ENCODE measurements at regions not wholly inside any gene's neighbourhood (a gene's known extent, or its start where the extent isn't known, plus 50 kb on each side); places are given as distances from the start of the nearest gene placed in this dataset.

DNA sequence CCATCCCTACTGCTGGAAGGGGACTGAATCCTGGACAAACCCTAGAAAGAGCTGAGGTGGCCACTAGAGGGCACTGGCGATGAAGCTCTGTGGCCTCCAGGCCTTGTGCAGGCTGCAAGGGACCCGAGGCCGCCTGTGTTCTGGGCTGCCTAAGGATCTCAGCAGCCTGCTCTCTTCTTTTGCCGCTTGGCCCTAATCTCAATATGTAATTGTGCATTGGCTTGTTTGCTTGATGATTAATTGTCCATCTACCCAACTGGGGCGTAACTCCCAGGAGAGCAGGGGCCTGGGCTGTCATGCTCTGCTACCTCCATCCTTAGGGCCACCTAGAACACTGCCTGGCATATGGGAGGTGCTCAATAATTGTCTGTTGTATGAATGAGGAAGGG is 73.8 kb downstream of the SYNE3 start (continued):
- TF ChIP-seq FOXP4 (CRISPR knock-in tag; IDR thresholded peaks at IDR 0.05) = no peak
- TF ChIP-seq ZNF446 (CRISPR knock-in tag; IDR thresholded peaks at IDR 0.05) = no peak
- TF ChIP-seq DNMT1 (CRISPR knock-in tag; IDR thresholded peaks at IDR 0.05) = peak; percentile 32; the same call in 1 of the 2 replicates
- TF ChIP-seq ELF3 (CRISPR knock-in tag; IDR thresholded peaks at IDR 0.05) = no peak
- TF ChIP-seq NCOA2 (CRISPR knock-in tag; IDR thresholded peaks at IDR 0.05) = no peak
- TF ChIP-seq ZBTB10 (CRISPR knock-in tag; IDR thresholded peaks at IDR 0.05; ENCODE audit: borderline replicate concordance) = no peak
- TF ChIP-seq SMAD1 (CRISPR knock-in tag; IDR thresholded peaks at IDR 0.05; ENCODE audit: borderline replicate concordance, low read depth) = no peak
- TF ChIP-seq, protein P1, sequence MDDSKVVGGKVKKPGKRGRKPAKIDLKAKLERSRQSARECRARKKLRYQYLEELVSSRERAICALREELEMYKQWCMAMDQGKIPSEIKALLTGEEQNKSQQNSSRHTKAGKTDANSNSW (CRISPR knock-in tag; IDR thresholded peaks at IDR 0.05; ENCODE audit: borderline replicate concordance) = no peak
- no peak for TF ChIP-seq EHMT2 (IDR thresholded peaks at IDR 0.05; ENCODE audit: borderline replicate concordance, low read depth, low read length)
- TF ChIP-seq, protein P2, sequence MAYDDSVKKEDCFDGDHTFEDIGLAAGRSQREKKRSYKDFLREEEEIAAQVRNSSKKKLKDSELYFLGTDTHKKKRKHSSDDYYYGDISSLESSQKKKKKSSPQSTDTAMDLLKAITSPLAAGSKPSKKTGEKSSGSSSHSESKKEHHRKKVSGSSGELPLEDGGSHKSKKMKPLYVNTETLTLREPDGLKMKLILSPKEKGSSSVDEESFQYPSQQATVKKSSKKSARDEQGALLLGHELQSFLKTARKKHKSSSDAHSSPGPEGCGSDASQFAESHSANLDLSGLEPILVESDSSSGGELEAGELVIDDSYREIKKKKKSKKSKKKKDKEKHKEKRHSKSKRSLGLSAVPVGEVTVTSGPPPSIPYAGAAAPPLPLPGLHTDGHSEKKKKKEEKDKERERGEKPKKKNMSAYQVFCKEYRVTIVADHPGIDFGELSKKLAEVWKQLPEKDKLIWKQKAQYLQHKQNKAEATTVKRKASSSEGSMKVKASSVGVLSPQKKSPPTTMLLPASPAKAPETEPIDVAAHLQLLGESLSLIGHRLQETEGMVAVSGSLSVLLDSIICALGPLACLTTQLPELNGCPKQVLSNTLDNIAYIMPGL (CRISPR knock-in tag; IDR thresholded peaks at IDR 0.05; ENCODE audit: borderline replicate concordance in 1 of 2, low read depth in 1 of 2) = peak in 1 of 2 experiments; percentile 46; a peak in 1 of 4 replicates
- no peak for TF ChIP-seq ZNF737 (CRISPR knock-in tag; IDR thresholded peaks at IDR 0.05; ENCODE audit: borderline replicate concordance)
- TF ChIP-seq AHR (CRISPR knock-in tag; IDR thresholded peaks at IDR 0.05) = no peak
- TF ChIP-seq, protein P3, sequence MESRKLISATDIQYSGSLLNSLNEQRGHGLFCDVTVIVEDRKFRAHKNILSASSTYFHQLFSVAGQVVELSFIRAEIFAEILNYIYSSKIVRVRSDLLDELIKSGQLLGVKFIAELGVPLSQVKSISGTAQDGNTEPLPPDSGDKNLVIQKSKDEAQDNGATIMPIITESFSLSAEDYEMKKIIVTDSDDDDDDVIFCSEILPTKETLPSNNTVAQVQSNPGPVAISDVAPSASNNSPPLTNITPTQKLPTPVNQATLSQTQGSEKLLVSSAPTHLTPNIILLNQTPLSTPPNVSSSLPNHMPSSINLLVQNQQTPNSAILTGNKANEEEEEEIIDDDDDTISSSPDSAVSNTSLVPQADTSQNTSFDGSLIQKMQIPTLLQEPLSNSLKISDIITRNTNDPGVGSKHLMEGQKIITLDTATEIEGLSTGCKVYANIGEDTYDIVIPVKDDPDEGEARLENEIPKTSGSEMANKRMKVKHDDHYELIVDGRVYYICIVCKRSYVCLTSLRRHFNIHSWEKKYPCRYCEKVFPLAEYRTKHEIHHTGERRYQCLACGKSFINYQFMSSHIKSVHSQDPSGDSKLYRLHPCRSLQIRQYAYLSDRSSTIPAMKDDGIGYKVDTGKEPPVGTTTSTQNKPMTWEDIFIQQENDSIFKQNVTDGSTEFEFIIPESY (CRISPR knock-in tag; IDR thresholded peaks at IDR 0.05) = 0 out of 2 replicates have a peak, but pooled peaks have one; percentile 12
- no peak for TF ChIP-seq CREB3 (CRISPR knock-in tag; IDR thresholded peaks at IDR 0.05)
- TF ChIP-seq NONO (IDR thresholded peaks at IDR 0.05) = no peak
- TF ChIP-seq NONO (CRISPR knock-in tag; conservative IDR thresholded peaks at IDR 0.05) = 0 out of 2 replicates have a peak, but pooled peaks have one; percentile 22
- no peak for TF ChIP-seq TAF15 (IDR thresholded peaks at IDR 0.05; ENCODE audit: low read depth, low read length, poor library complexity, severe bottlenecking)
- TF ChIP-seq ZNF570 (CRISPR knock-in tag; IDR thresholded peaks at IDR 0.05; ENCODE audit: borderline replicate concordance) = no peak
- TF ChIP-seq NFKB2 (CRISPR knock-in tag; IDR thresholded peaks at IDR 0.05; ENCODE audit: borderline replicate concordance) = no peak
- TF ChIP-seq ZZZ3 (CRISPR knock-in tag; IDR thresholded peaks at IDR 0.05; ENCODE audit: borderline replicate concordance) = no peak
- no peak for TF ChIP-seq HDAC1 (CRISPR knock-in tag; IDR thresholded peaks at IDR 0.05)

All from HepG2 (cell line).